ENCODE measurements at regions not wholly inside any gene's neighbourhood (a gene's known extent, or its start where the extent isn't known, plus 50 kb on each side); places are given as distances from the start of the nearest gene placed in this dataset.

DNA sequence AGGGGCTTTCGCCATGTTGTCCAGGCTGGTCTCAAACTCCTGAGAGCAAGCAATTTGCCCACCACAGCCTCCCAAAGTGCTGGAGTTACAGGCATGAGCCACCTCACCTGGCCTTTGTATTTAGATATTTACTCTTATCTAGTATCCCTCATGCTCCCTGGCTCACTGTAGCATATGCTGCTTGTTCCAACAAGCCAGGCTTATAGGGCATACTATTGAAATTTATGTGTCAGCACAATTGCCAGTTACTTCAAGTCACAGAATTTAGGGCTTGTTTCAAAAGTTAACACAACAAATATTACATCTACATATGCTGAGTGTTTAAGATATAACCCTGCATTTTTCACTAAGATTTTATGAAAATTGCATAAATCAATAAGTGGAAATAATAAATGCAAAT lies 469.2 kb upstream of the ZNF608 start:
- no peak overlapping the region for H3K4me3 ChIP-seq
- BruUV-seq (replicated peaks): no TSS peak
- TF ChIP-seq KLF5 (IDR thresholded peaks at IDR 0.05; ENCODE audit: partially characterized antibody): no peak
- no peak for TF ChIP-seq CREM (IDR thresholded peaks at IDR 0.05; ENCODE audit: low read depth)
- TF ChIP-seq EGR1 (IDR thresholded peaks at IDR 0.05; ENCODE audit: borderline replicate concordance in 1 of 2, low read depth in 2 of 2, low read length in 2 of 2): no peak
- TF ChIP-seq IKZF2 (IDR thresholded peaks at IDR 0.05): no peak
- TF ChIP-seq EP300 (IDR thresholded peaks at IDR 0.05; ENCODE audit: borderline replicate concordance in 1 of 2, control insufficient read depth in 1 of 2, low read depth in 2 of 2, low read length in 2 of 2): no peak
- no peak for TF ChIP-seq RB1 (IDR thresholded peaks at IDR 0.05; ENCODE audit: borderline replicate concordance)
- TF ChIP-seq TCF3 (IDR thresholded peaks at IDR 0.05; ENCODE audit: borderline replicate concordance, insufficient read depth, low read depth, low read length): no peak
- TF ChIP-seq FOXK2 (IDR thresholded peaks at IDR 0.05): no peak
- TF ChIP-seq ZNF24 (IDR thresholded peaks at IDR 0.05): no peak
- no peak for TF ChIP-seq IRF3 (IDR thresholded peaks at IDR 0.05)
- no peak for TF ChIP-seq NFXL1 (IDR thresholded peaks at IDR 0.05; ENCODE audit: borderline replicate concordance)
- no peak for TF ChIP-seq RAD51 (IDR thresholded peaks at IDR 0.05)
- no peak for TF ChIP-seq EED (IDR thresholded peaks at IDR 0.05; ENCODE audit: low read depth)
- no peak for TF ChIP-seq HDAC2 (IDR thresholded peaks at IDR 0.05)
- TF ChIP-seq NBN (IDR thresholded peaks at IDR 0.05): no peak
- no peak for TF ChIP-seq BRCA1 (IDR thresholded peaks at IDR 0.05; ENCODE audit: low read depth, low read length)
- TF ChIP-seq STAT3 (IDR thresholded peaks at IDR 0.05; ENCODE audit: low read depth, low read length): no peak
- TF ChIP-seq DPF2 (IDR thresholded peaks at IDR 0.05): no peak
- SMC1A ChIA-PET (ENCODE audit: uncharacterized antibody, unreplicated experiment): interaction anchor here (0.6 kb wide), 1 partner anchor 681 kb away, joined by 3 read pairs; no protein-coding TSS in a partner anchor
- no peaks in the 10 kb centered on the region for H3K4me1 ChIP-seq (ENCODE audit: control insufficient read depth, insufficient read depth, low read length)
- CTCF ChIA-PET: no interaction called here
- no peak for FAIRE-seq
- whole genome bisulfite sequencing (ENCODE audit: insufficient coverage, insufficient replicate concordance, low lambda C conversion rate, missing lambda C conversion rate): 35% methylated on average over 1 of the region's 1 CpG
- no peak overlapping the region for H2AFZ ChIP-seq (ENCODE audit: control insufficient read depth, low read depth, low read length)
- no peak for DNase-seq (ENCODE audit: low read depth, low spot score)
- in situ Hi-C loops (cut with MboI) (no loop called here), intact Hi-C loops (cut with micrococcal nuclease; ENCODE audit: unreplicated experiment) (no loop called here)
- H3K36me3 ChIP-seq (ENCODE audit: control insufficient read depth in 2 of 2, insufficient read depth in 2 of 2, low read length in 1 of 2): no peaks in the 10 kb centered on the region
- H3K4me2 ChIP-seq (ENCODE audit: control insufficient read depth, insufficient read depth): no peak overlapping the region
- H3K27me3 ChIP-seq (replicated peaks in 1 of 2; ENCODE audit: control insufficient read depth in 2 of 2, insufficient read depth in 2 of 2, low read length in 1 of 2): no peaks in the 10 kb centered on the region
- no peak overlapping the region for H3K9ac ChIP-seq (ENCODE audit: control insufficient read depth, insufficient read depth, low read length)
- no peak overlapping the region for H3K27ac ChIP-seq (ENCODE audit: control insufficient read depth, insufficient read depth)
- POLR2A ChIA-PET: no interaction called here
- H3K9me3 ChIP-seq (replicated peaks; ENCODE audit: control insufficient read depth, insufficient read depth, low read length): no peaks in the 10 kb centered on the region
- RAD21 ChIA-PET (ENCODE audit: unreplicated experiment): no interaction called here
- no peaks in the 10 kb centered on the region for H3K79me2 ChIP-seq (ENCODE audit: control insufficient read depth, insufficient read depth, low read length)
- ATAC-seq: no peak
- H4K20me1 ChIP-seq (ENCODE audit: control insufficient read depth, insufficient read depth): no peaks in the 10 kb centered on the region

Measured in GM12878 (cell line).